HCT116 (cell line): ENCODE measurements at regions not wholly inside any gene's neighbourhood (a gene's known extent, or its start where the extent isn't known, plus 50 kb on each side); places are given as distances from the start of the nearest gene placed in this dataset.
"Not testable (repeated sequence)": the region's sequence is repeated elsewhere in the genome, so short reads cannot be mapped to it uniquely, and the experiment has no call there.

Experiments used
- ATAC-seq: fragments of 200-7000 bp; cut with Tn5 transposase; 2 replicates; pipeline ENCODE4 v1.9.1; 2020; ENCODE audit warnings: mild to moderate bottlenecking, moderate library complexity
- BruUV-seq: library from RNA; stranded (reverse); fragments of 400-500 nt; replicated peaks from 2 replicates; lab custom pipeline; 2021; lab: Mats Ljungman, UMichigan
- CTCF ChIA-PET: fragments of 300-600 bp; sonication (Branson Sonifier 250); formaldehyde crosslinking; loops from one replicate; lab custom pipeline; 2021; ENCODE audit warnings: antibody characterized with exemption; lab: Charles Lee
- POLR2A ChIA-PET: fragments of 300-600, 350-600 bp; sonication (Branson Sonifier 250); formaldehyde crosslinking; loops from one replicate; lab custom pipeline; 2021; ENCODE audit warnings: antibody characterized with exemption; lab: Charles Lee
- RAD21 ChIA-PET, 2 experiments: fragments of 300-600 bp; sonication (Branson Sonifier 250); formaldehyde crosslinking; loops; one replicate each; lab custom pipeline; 2023; ENCODE audit warnings: low total read pairs in 2 of 2; ENCODE audit not compliant: uncharacterized antibody in 2 of 2, unreplicated experiment in 2 of 2, low non-redundant PET in 1 of 2; lab: Charles Lee
- DNase-seq: peaks from one replicate; pipeline ENCODE4 v3.0.0-alpha.2; 2010; ENCODE audit warnings: low read depth, low spot score
- H2AFZ ChIP-seq: fragments of 200-600 bp; shearing (Covaris generic), sonication (generic); 2 replicates; pipeline ENCODE4 v1.6.1; 2017; ENCODE audit warnings: low read depth, mixed run types, mixed read lengths, antibody characterized with exemption, low read length; ENCODE audit not compliant: poor library complexity, severe bottlenecking
- H3K27ac ChIP-seq: 2 replicates; pipeline ENCODE4 v1.5.1; 2012; ENCODE audit warnings: low read depth, low read length
- H3K27me3 ChIP-seq: fragments of 200-600 bp; sonication (generic); 2 replicates; pipeline ENCODE4 v1.6.1; 2016; ENCODE audit warnings: mixed run types, low read length, mixed read lengths; ENCODE audit not compliant: insufficient read depth
- H3K36me3 ChIP-seq, 2 experiments: fragments of 200-500 bp in 1 of 2; fragments of 200-600 bp in 1 of 2; sonication (Bioruptor generic) in 1 of 2; sonication (generic) in 1 of 2; 2 replicates each; pipeline versions ENCODE4 v1.5.1 to v1.6.1; 2014 to 2016; ENCODE audit warnings: low read length in 2 of 2, inconsistent platforms in 1 of 2, mixed read lengths in 1 of 2, mixed run types in 1 of 2; ENCODE audit not compliant: insufficient read depth in 2 of 2, control insufficient read depth in 1 of 2
- H3K4me1 ChIP-seq, 2 experiments: fragments of 200-600 bp in 1 of 2; sonication (generic) in 1 of 2; 2 replicates each; pipeline versions ENCODE4 v1.5.1 to v1.6.1; 2012 to 2017; ENCODE audit warnings: low read length in 2 of 2, inconsistent platforms in 1 of 2, mild to moderate bottlenecking in 1 of 2, mixed read lengths in 1 of 2, mixed run types in 1 of 2, moderate library complexity in 1 of 2; ENCODE audit not compliant: insufficient read depth in 2 of 2, control insufficient read depth in 1 of 2
- H3K4me2 ChIP-seq: fragments of 200-600 bp; sonication (generic); 2 replicates; pipeline ENCODE4 v1.6.1; 2017; ENCODE audit warnings: mixed run types, low read length, mixed read lengths
- H3K4me3 ChIP-seq, 2 experiments: fragments of 200-600 bp in 1 of 2; sonication (generic) in 1 of 2; replicated peaks in 1 of 2; 2 replicates each; pipeline ENCODE4 v1.5.1; 2011 to 2016; ENCODE audit warnings: low read length in 2 of 2, control low read depth in 1 of 2, low read depth in 1 of 2, mild to moderate bottlenecking in 1 of 2, mixed read lengths in 1 of 2, mixed run types in 1 of 2
- H3K79me2 ChIP-seq: fragments of 200-600 bp; sonication (generic); 2 replicates; pipeline ENCODE4 v1.6.1; 2017; ENCODE audit warnings: mild to moderate bottlenecking, mixed run types, low read length, moderate library complexity, mixed read lengths; ENCODE audit not compliant: insufficient read depth
- H3K9ac ChIP-seq: fragments of 200-600 bp; sonication (generic); 2 replicates; pipeline ENCODE4 v1.6.1; 2016; ENCODE audit warnings: low read length, mixed read lengths
- H3K9me2 ChIP-seq: fragments of 200-600 bp; sonication (generic), shearing (Covaris generic); 2 replicates; pipeline ENCODE4 v1.6.1; 2017; ENCODE audit warnings: mixed run types, mild to moderate bottlenecking, moderate library complexity; ENCODE audit not compliant: insufficient read depth
- H3K9me3 ChIP-seq, 2 experiments: fragments of 200-500 bp in 1 of 2; fragments of 200-600 bp in 1 of 2; sonication (Bioruptor generic) in 1 of 2; sonication (generic) in 1 of 2; 2 replicates each; pipeline ENCODE4 v1.6.1; 2014 to 2017; ENCODE audit warnings: low read length in 2 of 2, mixed read lengths in 2 of 2, inconsistent platforms in 1 of 2, low read depth in 1 of 2, mild to moderate bottlenecking in 1 of 2, mixed run types in 1 of 2, moderate library complexity in 1 of 2; ENCODE audit not compliant: control insufficient read depth in 1 of 2, insufficient read depth in 1 of 2
- H4K20me1 ChIP-seq: fragments of 200-600 bp; sonication (generic), shearing (Covaris generic); 2 replicates; pipeline ENCODE4 v1.6.1; 2017; ENCODE audit warnings: mixed run types, mild to moderate bottlenecking, moderate library complexity; ENCODE audit not compliant: insufficient read depth
- intact Hi-C: fragments of 100-400 bp; cut with micrococcal nuclease; formaldehyde crosslinking; loops from 2 replicates; pipeline ENCODE4 v1.10.0; 2022

GRCh38 chr9:61868965-61869364, 679.1 kb downstream of the SPATA31A7 start:
- H3K27ac ChIP-seq, CTCF ChIA-PET, H3K36me3 ChIP-seq, H2AFZ ChIP-seq, RAD21 ChIA-PET, H3K9ac ChIP-seq, H3K4me3 ChIP-seq, H3K79me2 ChIP-seq, H3K27me3 ChIP-seq, ATAC-seq, BruUV-seq, H3K4me1 ChIP-seq, POLR2A ChIA-PET, H4K20me1 ChIP-seq, H3K9me2 ChIP-seq, H3K9me3 ChIP-seq, DNase-seq, H3K4me2 ChIP-seq, intact Hi-C loops: not testable (repeated sequence)

- H3K9ac ChIP-seq, H3K27me3 ChIP-seq, H3K79me2 ChIP-seq, CTCF ChIA-PET, H3K4me3 ChIP-seq, DNase-seq, H3K4me1 ChIP-seq, H3K9me2 ChIP-seq, POLR2A ChIA-PET, RAD21 ChIA-PET, ATAC-seq, H3K4me2 ChIP-seq, H3K36me3 ChIP-seq, H2AFZ ChIP-seq, H4K20me1 ChIP-seq, intact Hi-C loops, H3K27ac ChIP-seq, BruUV-seq, H3K9me3 ChIP-seq: not testable (repeated sequence)
Measured at GRCh38 chr9:61872329-61872728, 682.5 kb downstream of the SPATA31A7 start.
